SK-N-MC (cell line): ENCODE measurements at regions not wholly inside any gene's neighbourhood (a gene's known extent, or its start where the extent isn't known, plus 50 kb on each side); places are given as distances from the start of the nearest gene placed in this dataset.

Experiments
- EZH2 ChIP-seq: fragments of 200-600 bp; sonication (generic); IDR thresholded peaks from one replicate; pipeline ENCODE4 v1.6.1; 2017; ENCODE audit warnings: antibody characterized with exemption
- POLR2AphosphoS5 ChIP-seq: IDR thresholded peaks from 2 replicates; pipeline ENCODE4 v1.6.1; 2012; ENCODE audit warnings: mild to moderate bottlenecking, low read depth, low read length, borderline replicate concordance

GRCh38 chr6:147849401-147850330 is 341.2 kb downstream of the SAMD5 start:
- TF ChIP-seq EZH2: no peak
- TF ChIP-seq POLR2AphosphoS5: no peak; the same call in 1 of the 2 replicates
